H1 (cell line): ENCODE measurements at regions not wholly inside any gene's neighbourhood (a gene's known extent, or its start where the extent isn't known, plus 50 kb on each side); places are given as distances from the start of the nearest gene placed in this dataset.

Experiments used
- CTCF ChIA-PET: fragments of 300-600 bp; sonication (Branson Sonifier 250); formaldehyde crosslinking; loops from one replicate; lab custom pipeline; 2021; ENCODE audit not compliant: partially characterized antibody; lab: Charles Lee
- POLR2A ChIA-PET: fragments of 300-600 bp; sonication (Branson Sonifier 250); formaldehyde crosslinking; loops from one replicate; lab custom pipeline; 2021; ENCODE audit warnings: inconsistent platforms; ENCODE audit not compliant: partially characterized antibody; lab: Charles Lee
- DNase-seq, 2 experiments: peaks; one replicate each; pipeline versions ENCODE4 v3.0.0 to v3.0.0-alpha.2; 2010 to 2022; ENCODE audit warnings: low spot score in 2 of 2, low read depth in 1 of 2, mixed read lengths in 1 of 2
- FAIRE-seq: peaks from 2 replicates; lab custom pipeline; 2011; peaks lifted over from hg19 to GRCh38; lab: Jason Lieb, UNC
- H2AFZ ChIP-seq: 2 replicates; pipeline ENCODE4 v1.8.1; 2012; ENCODE audit warnings: low read length, inconsistent platforms
- H2AK5ac ChIP-seq: 2 replicates; pipeline ENCODE4 v1.6.1; 2013; ENCODE audit warnings: low read depth, low read length
- H2BK120ac ChIP-seq: replicated peaks from 2 replicates; pipeline ENCODE3; 2013; ENCODE audit warnings: low read depth, low read length, inconsistent platforms
- H2BK12ac ChIP-seq: 2 replicates; pipeline ENCODE4 v1.6.1; 2013; ENCODE audit warnings: low read depth, low read length
- H2BK15ac ChIP-seq: 2 replicates; pipeline ENCODE4 v1.6.1; 2013; ENCODE audit warnings: low read length
- H2BK20ac ChIP-seq: 2 replicates; pipeline ENCODE4 v1.6.1; 2013; ENCODE audit warnings: low read length
- H2BK5ac ChIP-seq: 2 replicates; pipeline ENCODE4 v1.6.1; 2013; ENCODE audit warnings: low read depth, low read length
- H3K14ac ChIP-seq: 2 replicates; pipeline ENCODE4 v1.6.1; 2013; ENCODE audit warnings: inconsistent platforms; ENCODE audit not compliant: insufficient read length
- H3K18ac ChIP-seq: 2 replicates; pipeline ENCODE4 v1.6.1; 2013; ENCODE audit warnings: low read length; ENCODE audit errors: extremely low read depth
- H3K23ac ChIP-seq: 2 replicates; pipeline ENCODE4 v1.6.1; 2013; ENCODE audit warnings: inconsistent platforms; ENCODE audit not compliant: insufficient read length
- H3K23me2 ChIP-seq: 2 replicates; pipeline ENCODE4 v1.6.1; 2013; ENCODE audit warnings: low read depth, low read length
- H3K27ac ChIP-seq: 2 replicates; pipeline ENCODE4 v1.6.1; 2011; ENCODE audit warnings: low read depth, low read length, inconsistent platforms
- H3K27me3 ChIP-seq, 4 experiments: replicated peaks in 1 of 4; 1 replicate in 1 of 4; 2 replicates in 3 of 4; pipeline versions ENCODE4 v1.6.1 to v1.8.1; 2011 to 2013; ENCODE audit warnings: low read length in 3 of 4, mild to moderate bottlenecking in 3 of 4, inconsistent platforms in 2 of 4, mixed read lengths in 2 of 4, moderate library complexity in 1 of 4; ENCODE audit not compliant: control insufficient read depth in 3 of 4, insufficient read depth in 3 of 4; ENCODE audit errors: extremely low read depth in 1 of 4
- H3K36me3 ChIP-seq, 4 experiments: 2 replicates each; pipeline versions ENCODE4 v1.6.1 to v1.8.1; 2011 to 2013; ENCODE audit warnings: mild to moderate bottlenecking in 4 of 4, low read length in 3 of 4, moderate library complexity in 2 of 4, control low read depth in 1 of 4, inconsistent platforms in 1 of 4; ENCODE audit not compliant: insufficient read depth in 4 of 4, control insufficient read depth in 2 of 4
- H3K4ac ChIP-seq: replicated peaks from 2 replicates; pipeline ENCODE3; 2013; ENCODE audit warnings: low read length, low read depth, mixed read lengths, inconsistent platforms; ENCODE audit not compliant: insufficient read length
- H3K4me1 ChIP-seq, 4 experiments: replicated peaks in 1 of 4; 1 replicate in 1 of 4; 2 replicates in 3 of 4; pipeline versions ENCODE4 v1.6.1 to v1.8.1; 2011 to 2013; ENCODE audit warnings: low read length in 3 of 4, inconsistent platforms in 2 of 4, mixed read lengths in 1 of 4; ENCODE audit not compliant: insufficient read depth in 4 of 4, control insufficient read depth in 3 of 4
- H3K4me2 ChIP-seq, 2 experiments: 2 replicates each; pipeline versions ENCODE4 v1.6.1 to v1.8.1; 2011 to 2013; ENCODE audit warnings: low read depth in 2 of 2, low read length in 2 of 2, control low read depth in 1 of 2, inconsistent platforms in 1 of 2, mild to moderate bottlenecking in 1 of 2; ENCODE audit not compliant: insufficient read depth in 1 of 2
- H3K4me3 ChIP-seq, 4 experiments: fragments of 200-600, 300-600 bp in 1 of 4; sonication (generic), shearing (Covaris generic), sonication (Bioruptor Twin) in 1 of 4; 2 replicates each; pipeline versions ENCODE4 v1.5.1 to v1.8.1; 2011 to 2016; ENCODE audit warnings: low read length in 4 of 4, low read depth in 3 of 4, control low read depth in 2 of 4, inconsistent platforms in 2 of 4, mild to moderate bottlenecking in 2 of 4, mixed read lengths in 1 of 4, moderate library complexity in 1 of 4; ENCODE audit not compliant: insufficient read depth in 2 of 4; ENCODE audit errors: extremely low read depth in 1 of 4
- H3K56ac ChIP-seq: replicated peaks from 2 replicates; pipeline ENCODE3; 2013; ENCODE audit warnings: low read depth, mild to moderate bottlenecking, mixed read lengths, low read length, inconsistent platforms; ENCODE audit not compliant: insufficient read length
- H3K79me1 ChIP-seq: 2 replicates; pipeline ENCODE4 v1.6.1; 2013; ENCODE audit warnings: low read depth, low read length, control low read depth
- H3K79me2 ChIP-seq, 2 experiments: 2 replicates each; pipeline versions ENCODE4 v1.6.1 to v1.8.1; 2012 to 2013; ENCODE audit warnings: low read length in 2 of 2, mild to moderate bottlenecking in 2 of 2, inconsistent platforms in 1 of 2; ENCODE audit not compliant: insufficient read depth in 2 of 2, control insufficient read depth in 1 of 2
- H3K9ac ChIP-seq, 4 experiments: replicated peaks in 1 of 4; 1 replicate in 1 of 4; 2 replicates in 3 of 4; pipeline versions ENCODE4 v1.6.1 to v1.8.1; 2011 to 2013; ENCODE audit warnings: low read depth in 3 of 4, low read length in 3 of 4, control low read depth in 2 of 4, mild to moderate bottlenecking in 2 of 4, moderate library complexity in 2 of 4, inconsistent platforms in 1 of 4; ENCODE audit errors: extremely low read depth in 1 of 4
- H3K9me3 ChIP-seq, 2 experiments: 2 replicates each; pipeline versions ENCODE4 v1.6.1 to v1.8.1; 2012 to 2013; ENCODE audit warnings: mild to moderate bottlenecking in 2 of 2, moderate library complexity in 2 of 2, control low read depth in 1 of 2, inconsistent platforms in 1 of 2, low read depth in 1 of 2, low read length in 1 of 2, mixed read lengths in 1 of 2; ENCODE audit not compliant: insufficient read depth in 2 of 2
- H4K20me1 ChIP-seq, 2 experiments: replicated peaks in 1 of 2; 2 replicates each; pipeline versions ENCODE3 to v1.8.1; 2011 to 2013; ENCODE audit warnings: inconsistent platforms in 2 of 2, low read length in 2 of 2, mild to moderate bottlenecking in 1 of 2; ENCODE audit not compliant: insufficient read depth in 2 of 2, control insufficient read depth in 1 of 2
- H4K5ac ChIP-seq: 2 replicates; pipeline ENCODE4 v1.6.1; 2013; ENCODE audit warnings: low read length, low read depth, mixed read lengths, inconsistent platforms; ENCODE audit not compliant: insufficient read length
- H4K8ac ChIP-seq: 2 replicates; pipeline ENCODE4 v1.8.0; 2013; ENCODE audit warnings: mild to moderate bottlenecking, moderate library complexity, low read length, inconsistent platforms; ENCODE audit not compliant: insufficient read depth; ENCODE audit errors: extremely low read depth
- H4K91ac ChIP-seq: replicated peaks from 2 replicates; pipeline ENCODE3; 2013; ENCODE audit warnings: low read length, mixed read lengths, inconsistent platforms; ENCODE audit not compliant: insufficient read length
- BRCA1 ChIP-seq: IDR thresholded peaks from 2 replicates; pipeline ENCODE4 v1.6.1; 2012; ENCODE audit warnings: low read depth, low read length, improper control_type of control experiment
- CBX5 ChIP-seq: fragments of 300-800, 300-1000 bp; sonication (generic); IDR thresholded peaks from 2 replicates; pipeline ENCODE4 v1.7.1; 2016; ENCODE audit warnings: antibody characterized with exemption, low read length, low read depth
- CHD2 ChIP-seq: IDR thresholded peaks from 2 replicates; pipeline ENCODE4 v1.6.1; 2012; ENCODE audit warnings: low read length, improper control_type of control experiment
- CTCF ChIP-seq, 3 experiments: IDR thresholded peaks; 1 replicate in 2 of 3; 2 replicates in 1 of 3; pipeline versions ENCODE4 v1.5.1 to v1.6.1; 2011; ENCODE audit warnings: low read length in 3 of 3, mild to moderate bottlenecking in 3 of 3, inconsistent platforms in 2 of 3, low read depth in 1 of 3, moderate library complexity in 1 of 3; ENCODE audit not compliant: insufficient read depth in 1 of 3; ENCODE audit errors: control extremely low read depth in 1 of 3
- GTF2F1 ChIP-seq: IDR thresholded peaks from 2 replicates; pipeline ENCODE4 v1.6.1; 2012; ENCODE audit warnings: low read depth, low read length, improper control_type of control experiment, borderline replicate concordance
- HDAC2 ChIP-seq, 2 experiments: fragments of 300-600 bp in 1 of 2; sonication (generic) in 1 of 2; IDR thresholded peaks; 2 replicates each; pipeline ENCODE4 v1.6.1; 2011 to 2012; ENCODE audit warnings: low read depth in 2 of 2, low read length in 2 of 2, mild to moderate bottlenecking in 2 of 2, moderate library complexity in 2 of 2, borderline replicate concordance in 1 of 2, inconsistent platforms in 1 of 2
- RBBP5 ChIP-seq: IDR thresholded peaks from 2 replicates; pipeline ENCODE4 v1.7.1; 2012; ENCODE audit warnings: low read depth, mild to moderate bottlenecking, inconsistent platforms, low read length, moderate library complexity, borderline replicate concordance
- SRF ChIP-seq: IDR thresholded peaks from 2 replicates; pipeline ENCODE4 v1.6.1; 2011; ENCODE audit warnings: mild to moderate bottlenecking, low read depth, low read length, moderate library complexity
- WGBS, 2 experiments: shearing (Covaris generic) in 1 of 2; methylation state at CpG; one replicate each; pipeline versions ENCODE4 v1.1.6 to v1.1.7; 2013 to 2015; ENCODE audit warnings: low lambda C conversion rate in 2 of 2, mixed read lengths in 2 of 2, inconsistent platforms in 1 of 2, low coverage in 1 of 2, missing lambda C conversion rate in 1 of 2; ENCODE audit not compliant: insufficient replicate concordance in 2 of 2, insufficient coverage in 1 of 2, insufficient read length in 1 of 2; ENCODE audit errors: extremely low coverage in 1 of 2, missing lambda C conversion rate in 1 of 2; 5-methylcytosine and 5-hydroxymethylcytosine counted together

GRCh38 chr14:41360126-41360525 lies 246.6 kb upstream of the LRFN5 start (continued):
- no peak for TF ChIP-seq RBBP5

GRCh38 chr14:41355866-41356265 lies 250.8 kb upstream of the LRFN5 start:
- Histone ChIP-seq H3K27me3 (no peaks in the 10 kb centered on the region), H3K4ac (no peak overlapping the region), H4K91ac (no peak overlapping the region), H3K9me3 (no peaks in the 10 kb centered on the region), H2BK120ac (no peak overlapping the region), H3K4me2 (no peak overlapping the region), H3K36me3 (no peaks in the 10 kb centered on the region), H3K23me2 (no peaks in the 10 kb centered on the region; the same call in 1 of the 2 replicates), H3K79me2 (no peaks in the 10 kb centered on the region), H3K18ac (no peak overlapping the region), H4K8ac (no peak overlapping the region), H2BK20ac (no peak overlapping the region), H3K79me1 (no peaks in the 10 kb centered on the region), H3K23ac (no peak overlapping the region), H3K27ac (no peak overlapping the region), H3K56ac (no peak overlapping the region), H3K4me3 (no peak overlapping the region), H4K20me1 (no peaks in the 10 kb centered on the region), H3K14ac (no peak overlapping the region), H4K5ac (no peak overlapping the region), H3K9ac (no peak overlapping the region), H3K4me1 (no peaks in the 10 kb centered on the region), H2AFZ (no peak overlapping the region), H2AK5ac (no peak overlapping the region), H2BK12ac (no peak overlapping the region), H2BK5ac (no peak overlapping the region), H2BK15ac (no peak overlapping the region)
- 94% methylated on average over 3 of the region's 3 CpGs; no CpG with 5 or more reads in 1 of the 2 experiments for WGBS, 2 experiments
- TF ChIP-seq GTF2F1 (no peak), CBX5 (no peak), CTCF (IDR thresholded peaks at IDR 0.05; ENCODE audit: control extremely low read depth in 1 of 3, insufficient read depth in 1 of 3, low read depth in 1 of 3, low read length in 3 of 3) (no peak), SRF (no peak), BRCA1 (no peak), HDAC2 (IDR thresholded peaks at IDR 0.05; ENCODE audit: borderline replicate concordance in 1 of 2, low read depth in 2 of 2, low read length in 2 of 2) (no peak), CHD2 (no peak)
- CTCF ChIA-PET: no interaction called here
- FAIRE-seq (no peak), DNase-seq (no peak)
- POLR2A ChIA-PET: no interaction called here
